ENCODE measurements at regions not wholly inside any gene's neighbourhood (a gene's known extent, or its start where the extent isn't known, plus 50 kb on each side); places are given as distances from the start of the nearest gene placed in this dataset.
"Not testable (repeated sequence)": the region's sequence is repeated elsewhere in the genome, so short reads cannot be mapped to it uniquely, and the experiment has no call there.

DNA sequence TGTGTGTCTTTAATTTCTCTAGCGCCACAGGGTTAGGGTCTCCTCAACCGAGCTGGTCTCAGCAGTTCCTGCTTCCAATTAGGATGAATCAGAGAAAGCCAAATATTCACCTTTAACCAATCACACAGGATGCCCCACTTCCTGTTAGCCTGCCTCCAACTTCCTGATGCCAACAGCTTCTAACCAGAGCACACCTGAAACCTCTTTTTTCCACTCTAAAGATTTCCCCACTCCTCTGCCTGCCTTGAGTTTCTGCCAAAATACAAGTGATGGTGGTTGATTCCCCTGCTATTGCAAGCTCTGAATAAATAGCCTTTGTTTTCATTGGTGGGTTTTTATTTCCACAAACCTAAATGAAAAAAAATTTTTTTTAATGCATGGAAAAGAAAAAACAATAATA, 144.7 kb upstream of the UST start:
- DNase-seq, result no peak

DNA sequence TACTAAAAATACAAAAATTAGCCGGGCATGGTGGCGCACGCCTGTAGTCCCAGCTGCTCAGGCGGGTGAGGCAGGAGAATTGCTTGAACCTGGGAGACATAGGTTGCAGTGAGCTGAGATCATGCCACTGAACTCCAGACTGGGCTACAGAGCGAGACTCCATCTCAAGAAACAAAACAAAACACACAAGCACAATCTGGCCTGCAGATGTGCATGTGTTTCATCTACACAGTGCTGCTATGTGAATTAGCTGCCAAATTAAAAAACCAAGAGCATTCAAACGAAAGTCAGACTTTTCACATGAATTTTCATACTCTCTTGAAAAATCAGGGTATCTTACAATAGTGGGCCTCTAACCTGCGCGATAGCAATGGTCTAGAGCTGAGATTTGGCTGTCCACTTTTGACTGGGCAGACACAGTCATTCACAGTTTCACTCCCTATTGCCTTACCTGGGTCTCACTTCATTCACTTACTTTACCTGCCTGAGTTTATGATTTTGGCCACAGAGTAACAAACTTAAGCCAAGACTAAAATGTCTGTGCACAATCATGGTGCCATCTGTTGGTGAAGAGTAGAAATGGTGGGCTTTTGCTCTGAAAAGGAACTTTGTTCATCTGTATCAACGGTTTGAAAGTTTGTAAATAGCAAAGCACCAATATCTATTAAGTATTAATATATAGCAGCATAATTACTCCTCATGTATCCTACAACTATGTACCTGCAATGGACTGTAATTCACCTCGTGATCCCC, 138.5 kb upstream of the UST start:
- DNase-seq, result no peak

DNA sequence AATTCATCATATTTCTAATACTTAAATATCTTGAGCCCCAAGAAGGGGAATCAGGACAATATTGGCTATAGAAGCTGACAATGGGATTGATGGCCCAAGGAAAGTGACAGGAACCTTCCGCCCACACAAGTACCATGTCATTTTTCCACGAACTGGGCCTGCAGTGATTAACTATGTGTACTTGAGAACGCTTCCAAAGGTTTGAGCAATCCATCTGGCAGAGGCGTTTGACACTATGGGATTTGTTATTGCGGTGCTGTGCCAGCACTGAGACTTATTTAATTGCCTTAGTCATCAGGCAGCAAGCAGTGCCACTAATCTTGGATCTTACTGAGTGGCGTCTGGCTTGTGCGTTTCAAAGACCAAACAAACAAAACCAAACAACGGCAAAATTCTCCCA, 135.6 kb upstream of the UST start:
- no peak for DNase-seq

DNA sequence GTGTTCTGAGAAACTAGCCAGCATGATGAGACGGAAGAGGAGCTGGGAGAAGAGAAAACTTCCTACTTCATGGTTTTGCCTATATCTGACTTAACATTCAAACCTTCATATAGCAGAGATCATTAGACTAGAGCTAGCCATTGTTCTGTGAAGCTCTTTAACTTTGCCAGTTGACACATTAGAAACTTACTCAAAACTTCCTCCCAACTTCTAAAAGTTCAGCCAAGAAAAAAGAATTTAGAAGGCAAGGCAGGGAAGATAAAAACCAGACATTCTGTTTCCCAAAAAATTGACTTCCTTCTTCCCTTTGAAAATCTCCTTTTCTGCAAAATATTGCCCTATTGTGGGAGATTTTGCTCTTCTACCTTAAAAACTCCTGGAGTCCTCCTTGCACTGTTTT, 134.8 kb upstream of the UST start:
- DNase-seq, result no peak

DNA sequence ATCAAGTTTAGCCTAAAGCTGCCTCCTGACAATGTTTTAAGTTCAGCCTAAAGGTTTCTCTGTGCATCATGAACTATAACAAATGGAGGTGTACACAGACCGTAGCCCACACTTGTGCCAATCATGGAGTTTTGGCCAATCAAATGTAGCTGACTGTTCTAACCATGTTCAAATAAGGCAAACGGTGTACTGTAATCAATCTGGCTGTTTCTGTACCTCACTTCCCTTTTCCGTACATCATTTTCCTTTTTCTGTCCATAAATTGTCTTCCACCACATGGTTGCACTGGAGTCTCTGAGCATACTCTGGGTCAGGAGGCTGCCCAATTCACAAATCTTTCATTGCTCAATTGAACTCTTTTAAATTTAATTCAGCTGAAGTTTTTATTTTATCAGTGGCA, 132.2 kb upstream of the UST start:
- no peak for DNase-seq

DNA sequence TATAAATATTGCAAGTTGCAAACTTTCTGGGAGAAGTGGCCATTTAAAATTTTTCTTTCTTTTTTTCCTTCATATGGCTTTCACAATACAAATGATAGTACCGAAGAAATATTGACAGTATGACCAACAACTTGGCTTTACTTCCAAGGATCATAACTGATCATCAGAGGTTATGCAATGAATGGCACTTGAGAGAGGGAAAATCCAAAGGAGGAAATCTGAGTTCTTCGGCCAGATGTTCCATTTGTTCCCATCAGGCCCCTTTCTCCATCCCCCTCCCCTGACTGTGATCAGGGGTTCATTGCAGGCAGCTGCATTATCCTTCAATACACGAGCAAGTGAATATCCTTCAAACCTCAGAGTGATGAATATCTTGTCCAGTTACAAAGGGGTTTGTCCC, 130.0 kb upstream of the UST start:
- DNase-seq, result no peak

DNA sequence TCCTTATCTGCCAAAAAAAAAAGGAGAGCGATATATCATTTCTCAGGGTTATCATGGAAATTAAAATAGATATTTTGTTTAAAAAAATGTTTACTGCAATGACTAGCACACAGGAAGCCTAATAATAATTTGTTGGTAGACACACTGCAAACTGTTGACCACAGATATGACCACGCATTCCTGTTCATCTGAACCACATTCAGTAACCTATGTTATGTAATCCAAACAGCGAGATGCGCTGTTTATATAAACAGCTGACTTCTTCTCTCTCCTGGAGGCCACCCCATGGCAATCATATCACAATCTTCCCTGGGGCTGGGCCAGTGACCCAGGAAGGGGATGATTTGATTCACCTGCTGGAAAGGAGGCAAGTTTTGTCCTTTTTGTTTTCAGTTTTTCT, 129.3 kb upstream of the UST start:
- no peak for DNase-seq

DNA sequence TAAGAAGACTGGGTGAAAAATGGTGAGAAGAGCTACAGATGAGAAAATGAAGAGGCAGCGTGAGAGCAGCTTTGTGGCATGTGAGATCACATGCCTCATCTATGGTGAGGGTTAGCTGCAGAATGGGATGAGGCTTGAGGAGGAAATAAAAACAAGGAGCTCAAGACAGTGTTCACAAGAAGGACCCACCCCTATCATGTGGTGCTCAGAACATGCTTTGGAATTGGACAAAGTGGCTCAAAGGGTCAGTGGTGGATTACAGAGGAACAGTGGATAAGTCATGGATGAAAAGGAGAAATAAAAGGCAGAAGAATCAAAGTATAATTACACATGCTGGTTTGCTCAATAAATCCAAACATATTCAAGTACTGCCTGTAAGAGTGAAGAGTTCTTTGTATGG, 126.9 kb upstream of the UST start:
- DNase-seq, result no peak

DNA sequence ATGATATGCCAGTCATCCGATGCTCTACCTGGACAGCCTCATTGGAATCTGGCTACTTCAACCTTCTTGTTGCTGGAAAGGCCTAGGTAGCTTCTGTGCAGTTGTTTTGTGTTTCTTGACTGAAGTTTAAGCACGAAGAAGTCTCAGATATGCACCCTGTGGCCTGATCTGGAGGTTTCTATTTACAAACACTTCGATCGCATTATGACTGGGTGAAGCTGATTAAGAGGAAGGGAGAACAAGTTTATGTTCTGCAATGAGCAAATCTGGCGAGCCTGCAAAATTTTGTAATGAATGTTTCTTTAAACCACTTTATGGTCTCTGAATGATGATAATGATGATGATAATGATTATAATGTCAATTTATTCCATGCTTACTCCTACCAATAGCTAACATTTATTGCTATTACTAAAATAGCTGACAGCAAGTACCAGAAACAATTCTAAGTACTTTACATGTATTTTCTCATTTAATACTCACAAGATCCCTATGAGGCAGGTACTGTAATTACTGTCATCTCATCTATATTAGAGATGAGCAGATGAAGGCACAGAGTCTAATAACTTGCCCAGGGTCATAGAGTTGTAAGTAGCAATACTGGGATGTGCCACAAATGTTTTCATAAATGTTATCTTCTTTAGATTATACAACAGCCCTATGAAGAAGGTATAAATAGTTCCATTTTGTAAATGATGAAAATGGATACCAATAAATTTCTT, 126.1 kb upstream of the UST start:
- no peak for DNase-seq

DNA sequence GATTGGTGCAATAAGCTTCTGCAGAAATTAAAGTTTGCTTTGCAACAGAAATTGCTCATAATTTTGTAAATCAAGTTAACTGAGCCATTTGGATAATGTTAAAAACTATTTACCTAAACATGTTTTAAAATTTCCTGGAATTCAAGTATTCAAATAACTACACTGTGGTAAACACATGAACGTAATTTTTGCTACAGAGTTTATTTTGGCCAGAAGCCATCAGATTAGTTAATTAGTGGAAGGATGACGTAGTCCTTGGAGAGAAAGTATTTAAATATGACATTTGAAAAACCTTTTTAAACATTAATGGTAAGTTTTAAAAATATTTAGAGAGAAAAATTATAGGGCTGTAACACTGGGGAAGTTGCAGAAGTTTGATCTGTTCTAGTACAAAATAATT, 121.2 kb upstream of the UST start:
- DNase-seq, result no peak

DNA sequence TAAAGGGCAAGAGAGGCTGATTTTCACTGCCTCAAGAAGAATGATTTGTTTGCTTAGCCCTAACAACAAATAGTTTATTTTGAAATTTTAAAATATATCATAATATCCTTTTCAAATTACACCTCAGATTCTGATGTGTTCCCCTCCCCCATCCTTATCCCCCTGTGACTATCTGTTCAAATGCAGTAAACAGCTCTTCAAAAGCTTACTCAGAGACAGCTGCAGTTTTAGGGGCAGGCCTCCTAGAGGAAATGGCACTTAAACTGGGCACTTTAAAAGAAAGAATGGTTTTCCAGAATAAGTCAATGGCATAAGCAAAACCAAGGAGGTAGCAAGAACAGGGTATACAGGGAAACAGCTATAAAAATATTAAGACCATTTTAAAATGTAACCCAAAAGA, 118.6 kb upstream of the UST start:
- DNase-seq, result no peak

DNA sequence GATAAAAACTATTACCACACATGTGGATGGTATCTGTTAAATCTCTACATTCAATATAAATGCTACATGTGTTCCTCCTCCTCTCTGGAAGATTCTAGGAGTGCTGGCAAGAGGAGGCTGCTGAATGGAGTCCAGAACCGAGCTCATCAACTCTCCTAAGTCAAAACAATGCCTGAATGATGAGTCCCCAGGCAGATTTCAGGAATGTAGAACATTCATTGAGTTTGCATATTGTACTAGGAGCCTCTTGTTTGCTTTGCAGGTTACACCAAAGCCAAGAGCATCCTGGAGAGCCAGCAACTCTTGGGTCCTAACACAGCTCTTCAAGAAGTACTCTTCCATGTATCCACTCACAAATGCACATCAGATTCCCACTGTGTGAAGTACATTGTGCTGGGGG, 117.6 kb upstream of the UST start:
- no peak for DNase-seq

DNA sequence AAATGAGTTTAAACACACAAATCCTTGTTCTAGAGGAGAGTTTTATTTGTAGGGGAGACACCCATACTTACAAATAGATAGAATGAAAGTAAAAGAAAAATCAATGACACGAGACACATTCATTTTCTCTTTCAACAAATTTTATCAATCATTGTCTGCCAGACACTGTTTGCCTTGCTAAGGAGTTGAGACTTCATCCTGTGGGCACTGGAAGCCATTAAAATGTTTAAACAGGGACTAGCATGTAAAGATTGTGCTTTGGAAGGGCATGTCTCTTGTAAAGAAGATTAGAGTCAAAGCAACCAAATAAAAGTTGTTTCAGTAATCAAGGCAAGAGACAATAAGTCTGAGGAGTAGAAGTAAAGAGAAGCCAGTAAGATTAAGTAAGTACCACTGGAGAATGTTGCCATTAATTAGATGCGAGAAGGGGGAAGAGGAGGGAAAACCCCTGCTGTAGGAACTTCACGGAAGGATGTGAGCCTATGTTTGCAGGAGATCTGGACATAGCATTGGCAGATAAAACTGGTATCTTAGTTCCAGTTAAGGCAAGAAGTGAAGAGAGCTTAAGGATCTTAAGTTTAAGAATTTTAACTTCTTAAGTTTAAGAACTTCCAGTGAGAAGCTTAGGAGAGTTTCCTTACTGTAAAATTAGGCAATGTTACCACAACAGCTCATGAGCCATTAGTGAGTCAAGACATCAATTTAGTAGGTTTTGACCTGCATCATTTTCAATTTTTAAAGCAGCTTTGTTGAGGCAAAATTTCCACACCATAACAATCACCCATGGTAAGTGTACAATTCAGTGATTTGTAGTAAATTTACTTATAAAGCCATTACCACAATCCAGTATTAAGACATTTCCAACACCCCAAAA, 117.0 kb upstream of the UST start:
- DNase-seq, result no peak

DNA sequence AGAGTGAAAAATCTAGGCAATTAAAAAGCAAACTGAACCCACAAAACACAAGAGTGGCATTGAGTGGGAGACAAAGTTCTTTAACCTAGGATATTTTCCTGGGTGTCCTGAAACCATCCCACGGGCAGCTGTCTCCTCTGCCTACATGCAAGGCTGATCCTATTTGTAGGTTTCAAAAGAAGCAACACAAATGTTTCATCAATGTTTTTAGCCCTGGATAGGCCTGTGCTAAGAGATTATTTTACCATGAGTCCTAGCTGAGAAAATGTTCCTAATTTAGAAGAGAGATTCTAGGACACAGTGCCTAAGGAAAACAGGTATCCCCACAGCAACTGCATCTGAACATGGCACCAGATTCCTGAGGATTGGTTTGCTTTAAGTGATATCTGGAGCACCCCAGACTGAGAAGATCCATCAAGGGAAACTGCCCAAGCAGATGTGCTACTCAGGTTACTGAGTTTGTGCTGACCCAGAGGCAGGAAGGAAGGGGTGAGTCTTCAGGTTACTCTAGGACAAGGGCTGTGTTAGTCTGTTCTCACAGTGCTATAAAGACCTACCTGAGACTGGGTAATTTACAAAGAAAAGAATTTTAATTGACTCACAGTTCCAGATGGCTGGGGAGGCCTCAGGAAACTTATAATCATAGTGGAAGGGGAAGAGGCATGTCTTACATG, 111.6 kb upstream of the UST start:
- DNase-seq, result no peak

DNA sequence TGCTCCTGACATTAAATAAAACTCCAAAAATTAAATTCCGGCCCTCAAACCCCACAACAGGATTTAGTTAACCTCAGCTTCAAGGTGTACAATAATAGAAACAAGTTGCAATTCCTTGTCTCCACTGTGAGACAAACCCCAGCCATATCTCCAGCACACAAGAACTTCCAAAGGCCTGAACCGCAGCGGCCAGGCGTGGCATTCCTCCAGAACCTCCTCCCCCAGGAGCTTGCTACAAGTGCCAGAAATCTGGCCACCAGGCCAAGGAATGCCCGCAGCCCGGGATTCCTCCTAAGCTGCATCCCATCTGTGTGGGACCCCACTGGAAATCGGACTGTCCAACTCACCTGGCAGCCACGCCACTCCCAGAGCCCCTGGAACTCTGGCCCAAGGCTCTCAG, 105.0 kb upstream of the UST start:
- DNase-seq, result not testable (repeated sequence)

DNA sequence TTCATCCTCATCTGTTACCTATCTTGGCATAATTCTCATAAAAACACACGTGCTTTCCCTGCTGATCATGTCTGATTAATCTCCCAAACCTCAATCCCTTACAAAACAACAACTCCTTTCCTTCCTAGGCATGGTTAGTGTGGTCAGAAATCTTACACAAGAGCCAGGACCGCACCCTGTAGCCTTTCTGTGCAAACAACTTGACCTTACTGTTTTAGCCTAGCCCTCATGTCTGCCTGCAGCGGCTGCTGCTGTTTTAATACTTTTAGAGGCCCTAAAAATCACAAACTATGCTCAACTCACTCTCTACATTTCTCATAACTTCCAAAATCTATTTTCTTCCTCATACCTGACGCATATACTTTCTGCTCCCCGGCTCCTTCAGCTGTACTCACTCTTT, 103.6 kb upstream of the UST start:
- DNase-seq, result not testable (repeated sequence)

DNA sequence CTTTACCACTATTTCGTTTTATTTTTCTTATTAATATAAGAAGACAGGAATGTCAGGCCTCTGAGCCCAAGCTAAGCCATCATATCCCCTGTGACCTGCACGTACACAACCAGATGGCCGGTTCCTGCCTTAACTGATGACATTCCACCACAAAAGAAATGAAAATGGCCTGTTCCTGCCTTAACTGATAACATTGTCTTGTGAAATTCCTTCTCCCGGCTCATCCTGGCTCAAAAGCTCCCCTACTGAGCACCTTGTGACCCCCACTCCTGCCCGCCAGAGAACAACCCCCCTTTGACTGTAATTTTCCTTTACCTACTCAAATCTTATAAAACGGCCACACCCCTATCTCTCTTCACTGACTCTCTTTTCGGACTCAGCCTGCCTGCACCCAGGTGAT, 101.8 kb upstream of the UST start:
- DNase-seq, result not testable (repeated sequence)

DNA sequence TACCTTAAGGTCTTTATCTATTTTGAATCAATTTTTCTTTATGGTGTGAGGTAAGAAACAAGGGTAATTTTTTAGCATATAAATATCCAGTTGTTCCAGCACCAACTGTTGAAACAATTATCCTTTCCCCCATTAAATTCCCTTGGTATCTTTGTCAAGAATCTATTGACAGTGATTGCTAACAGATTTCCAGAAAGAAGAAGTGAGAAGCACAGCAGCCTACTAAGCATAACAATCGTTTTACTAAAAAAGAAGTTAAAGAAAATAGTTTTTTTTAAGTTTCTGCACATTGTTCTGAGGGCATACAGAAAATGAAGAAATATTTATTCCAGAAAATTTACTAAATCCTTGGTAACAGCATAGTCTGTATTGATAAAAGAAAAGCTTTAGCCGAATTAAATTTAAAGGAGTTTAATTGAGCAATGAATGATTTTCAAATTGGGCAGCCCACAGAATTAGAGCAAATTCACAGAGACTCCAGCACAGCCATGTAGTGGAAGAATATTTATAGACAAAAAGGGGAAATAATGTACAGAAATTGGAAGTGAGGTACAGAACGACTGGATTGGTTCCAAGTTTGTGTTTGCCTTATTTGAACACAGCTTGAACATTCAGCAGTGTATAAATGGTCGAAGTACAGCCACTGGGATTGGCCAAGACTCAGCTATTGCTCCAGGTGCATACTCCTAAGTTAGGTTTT, 97.9 kb upstream of the UST start:
- no peak for DNase-seq

DNA sequence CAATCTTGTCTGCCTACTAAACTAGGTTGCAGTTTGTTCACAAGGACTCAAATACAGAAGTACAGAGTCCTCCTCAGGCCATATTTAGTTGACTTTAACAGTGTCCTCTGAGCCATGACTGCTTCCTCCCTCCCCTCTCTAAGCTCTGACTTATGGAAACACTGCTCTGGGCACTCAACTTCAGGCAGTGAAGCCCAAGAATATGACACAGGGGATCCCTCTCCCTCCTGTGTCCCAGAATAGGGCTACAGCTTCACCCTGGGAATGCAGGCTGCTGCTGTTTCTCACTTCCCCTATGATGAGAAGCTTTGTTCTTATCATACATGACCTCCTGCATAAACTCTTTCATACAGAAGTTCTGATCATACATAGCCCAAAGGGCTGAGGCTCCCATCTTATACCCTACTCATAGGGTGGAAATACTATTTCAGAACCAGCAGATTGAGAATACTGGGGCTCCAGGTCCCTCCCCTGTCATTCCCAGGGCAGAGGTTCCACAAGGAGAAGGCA, 97.3 kb upstream of the UST start:
- no peak for DNase-seq

DNA sequence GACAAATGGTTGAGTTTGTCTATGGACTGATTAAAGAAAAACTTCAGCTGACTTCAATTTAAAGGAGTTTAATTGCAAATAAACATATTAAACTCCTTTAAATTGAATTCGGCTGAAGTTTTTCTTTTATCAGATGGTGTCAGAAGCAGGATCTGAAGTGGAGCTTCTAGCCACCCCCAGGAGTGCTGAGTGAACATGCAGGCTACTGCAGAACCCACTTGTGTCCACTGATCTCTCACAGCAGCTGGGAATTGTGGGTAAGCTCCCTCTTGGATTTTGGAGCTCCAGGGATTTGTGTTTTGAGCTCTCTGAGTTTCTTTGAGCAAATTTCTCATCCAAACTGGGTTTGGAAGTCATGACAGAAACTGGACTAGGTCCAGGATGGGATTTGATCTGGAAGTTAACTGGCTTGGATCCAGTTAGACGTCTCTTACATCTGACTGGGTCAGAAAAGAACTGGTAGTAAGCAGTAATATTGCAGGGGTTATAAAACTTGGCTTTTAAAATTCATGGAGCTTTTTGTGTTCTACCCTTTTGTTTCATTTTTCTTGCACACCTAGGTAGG, 95.8 kb upstream of the UST start:
- no peak for DNase-seq

DNA sequence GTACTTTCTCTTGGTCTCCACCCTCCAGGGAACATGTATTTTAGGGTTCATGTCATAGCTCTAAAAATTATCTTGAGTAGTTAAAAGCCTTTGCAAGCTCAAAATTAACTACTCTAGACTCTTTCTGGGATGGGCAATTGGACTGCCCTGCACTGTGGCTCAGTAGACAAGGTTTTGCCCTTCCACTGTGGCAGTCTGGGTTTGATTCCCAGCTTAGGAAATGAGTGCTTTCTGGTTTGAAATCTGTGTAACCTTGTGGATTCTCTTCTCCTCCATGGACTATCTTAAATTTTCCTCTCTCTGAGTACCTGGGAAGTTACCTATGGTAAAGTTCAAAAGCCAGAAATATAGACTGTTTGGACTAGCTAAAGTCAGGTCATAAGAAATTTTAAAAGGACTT, 94.6 kb upstream of the UST start:
- no peak for DNase-seq

Data from renal pelvis (tissue), 1 donor.